Panc1 (cell line): ENCODE measurements at regions not wholly inside any gene's neighbourhood (a gene's known extent, or its start where the extent isn't known, plus 50 kb on each side); places are given as distances from the start of the nearest gene placed in this dataset.

Experiments
- ATAC-seq: fragments of 200-7000 bp; cut with Tn5 transposase; 2 replicates; pipeline ENCODE4 v1.9.1; 2020; ENCODE audit warnings: mild to moderate bottlenecking, moderate library complexity
- BruUV-seq: library from RNA; stranded (reverse); fragments of 400-500 nt; replicated peaks from 2 replicates; lab custom pipeline; 2021; lab: Mats Ljungman, UMichigan
- CTCF ChIA-PET: fragments of 300-600 bp; sonication (Branson Sonifier 250); formaldehyde crosslinking; loops from one replicate; lab custom pipeline; 2022; ENCODE audit warnings: antibody characterized with exemption; lab: Charles Lee
- POLR2A ChIA-PET: fragments of 300-600 bp; sonication (Branson Sonifier 250); formaldehyde crosslinking; loops from one replicate; lab custom pipeline; 2022; ENCODE audit warnings: antibody characterized with exemption; lab: Charles Lee
- DNase-seq: peaks from one replicate; pipeline ENCODE4 v3.0.0-alpha.2; 2010; ENCODE audit warnings: low read depth, low spot score
- H3K27ac ChIP-seq: 2 replicates; pipeline ENCODE4 v1.5.1; 2011; ENCODE audit warnings: mild to moderate bottlenecking, low read length, inconsistent platforms
- H3K27me3 ChIP-seq: fragments of 200-500 bp; sonication (Bioruptor generic); 2 replicates; pipeline ENCODE4 v1.6.0; 2014; ENCODE audit warnings: low read length, inconsistent platforms; ENCODE audit not compliant: control insufficient read depth, insufficient read depth
- H3K36me3 ChIP-seq: fragments of 200-500 bp; sonication (Bioruptor generic); 2 replicates; pipeline ENCODE4 v1.5.1; 2014; ENCODE audit warnings: inconsistent platforms, mild to moderate bottlenecking, low read length, moderate library complexity; ENCODE audit not compliant: control insufficient read depth, insufficient read depth
- H3K4me1 ChIP-seq: 2 replicates; pipeline ENCODE4 v1.5.1; 2011; ENCODE audit warnings: inconsistent platforms, mild to moderate bottlenecking, low read length, moderate library complexity; ENCODE audit not compliant: control insufficient read depth, insufficient read depth
- H3K4me3 ChIP-seq, 2 experiments: 2 replicates each; pipeline ENCODE4 v1.5.1; 2011 to 2012; ENCODE audit warnings: low read depth in 2 of 2, low read length in 2 of 2, mild to moderate bottlenecking in 2 of 2, inconsistent platforms in 1 of 2, moderate library complexity in 1 of 2
- H3K9me3 ChIP-seq: fragments of 200-500 bp; sonication (Bioruptor generic); 2 replicates; pipeline ENCODE4 v1.5.1; 2014; ENCODE audit warnings: low read depth, mild to moderate bottlenecking, inconsistent platforms, low read length, moderate library complexity; ENCODE audit not compliant: control insufficient read depth, insufficient read depth
- POLR2AphosphoS5 ChIP-seq: IDR thresholded peaks from 2 replicates; pipeline ENCODE4 v1.6.1; 2012; ENCODE audit warnings: mild to moderate bottlenecking, low read depth, low read length, moderate library complexity
- SIN3A ChIP-seq: IDR thresholded peaks from 2 replicates; pipeline ENCODE4 v1.6.1; 2012; ENCODE audit warnings: low read depth, mild to moderate bottlenecking, low read length, moderate library complexity, borderline replicate concordance; ENCODE audit not compliant: insufficient read depth
- TCF7L2 ChIP-seq: IDR thresholded peaks from 2 replicates; pipeline ENCODE4 v1.6.1; 2011; ENCODE audit warnings: mild to moderate bottlenecking, low read depth, low read length, inconsistent platforms
- in situ Hi-C: cut with HindIII; loops from 2 replicates; pipeline ENCODE4 v1.10.0; 2016; ENCODE audit warnings: low sequenced_read_pairs, low pct_unique_long_range_greater_than_20kb
- intact Hi-C: fragments of 100-400 bp; cut with micrococcal nuclease; formaldehyde crosslinking; loops from one replicate; pipeline ENCODE4 v1.10.0; 2022; ENCODE audit not compliant: unreplicated experiment
- TF ChIP-seq, protein P1 (sequence below): fragments of 450-650 bp; IDR thresholded peaks from 2 replicates; pipeline ENCODE4 v1.5.1; 2017; ENCODE audit warnings: mild to moderate bottlenecking
- TF ChIP-seq, protein P2 (sequence below), 2 experiments: IDR thresholded peaks; 2 replicates each; pipeline ENCODE4 v1.6.1; 2011 to 2012; ENCODE audit warnings: low read depth in 2 of 2, control low read depth in 1 of 2, low read length in 1 of 2, mild to moderate bottlenecking in 1 of 2, moderate library complexity in 1 of 2; ENCODE audit not compliant: insufficient read depth in 1 of 2

DNA sequence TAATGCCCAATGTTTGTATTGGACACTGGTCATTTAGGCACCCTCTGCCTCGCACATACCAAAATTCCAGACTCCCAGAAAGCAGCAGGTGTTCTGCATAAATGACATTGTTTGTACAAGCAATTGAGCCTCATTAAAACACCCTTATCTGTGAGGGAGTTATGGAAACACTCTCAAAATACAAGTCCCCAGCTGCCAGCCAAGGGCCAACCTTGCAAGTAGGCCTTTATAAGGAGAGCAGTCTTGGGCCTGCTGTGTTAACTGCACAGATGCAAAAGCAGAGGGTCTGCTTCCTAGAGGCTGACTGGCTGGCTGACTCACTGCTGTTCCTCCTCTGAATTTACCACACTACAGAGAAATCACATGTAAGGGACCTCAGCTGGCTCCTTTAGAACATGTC, 150.4 kb upstream of the HMGN3 start:
- TF ChIP-seq, protein P1, sequence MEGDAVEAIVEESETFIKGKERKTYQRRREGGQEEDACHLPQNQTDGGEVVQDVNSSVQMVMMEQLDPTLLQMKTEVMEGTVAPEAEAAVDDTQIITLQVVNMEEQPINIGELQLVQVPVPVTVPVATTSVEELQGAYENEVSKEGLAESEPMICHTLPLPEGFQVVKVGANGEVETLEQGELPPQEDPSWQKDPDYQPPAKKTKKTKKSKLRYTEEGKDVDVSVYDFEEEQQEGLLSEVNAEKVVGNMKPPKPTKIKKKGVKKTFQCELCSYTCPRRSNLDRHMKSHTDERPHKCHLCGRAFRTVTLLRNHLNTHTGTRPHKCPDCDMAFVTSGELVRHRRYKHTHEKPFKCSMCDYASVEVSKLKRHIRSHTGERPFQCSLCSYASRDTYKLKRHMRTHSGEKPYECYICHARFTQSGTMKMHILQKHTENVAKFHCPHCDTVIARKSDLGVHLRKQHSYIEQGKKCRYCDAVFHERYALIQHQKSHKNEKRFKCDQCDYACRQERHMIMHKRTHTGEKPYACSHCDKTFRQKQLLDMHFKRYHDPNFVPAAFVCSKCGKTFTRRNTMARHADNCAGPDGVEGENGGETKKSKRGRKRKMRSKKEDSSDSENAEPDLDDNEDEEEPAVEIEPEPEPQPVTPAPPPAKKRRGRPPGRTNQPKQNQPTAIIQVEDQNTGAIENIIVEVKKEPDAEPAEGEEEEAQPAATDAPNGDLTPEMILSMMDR, result no peak
- TF ChIP-seq, protein P2, sequence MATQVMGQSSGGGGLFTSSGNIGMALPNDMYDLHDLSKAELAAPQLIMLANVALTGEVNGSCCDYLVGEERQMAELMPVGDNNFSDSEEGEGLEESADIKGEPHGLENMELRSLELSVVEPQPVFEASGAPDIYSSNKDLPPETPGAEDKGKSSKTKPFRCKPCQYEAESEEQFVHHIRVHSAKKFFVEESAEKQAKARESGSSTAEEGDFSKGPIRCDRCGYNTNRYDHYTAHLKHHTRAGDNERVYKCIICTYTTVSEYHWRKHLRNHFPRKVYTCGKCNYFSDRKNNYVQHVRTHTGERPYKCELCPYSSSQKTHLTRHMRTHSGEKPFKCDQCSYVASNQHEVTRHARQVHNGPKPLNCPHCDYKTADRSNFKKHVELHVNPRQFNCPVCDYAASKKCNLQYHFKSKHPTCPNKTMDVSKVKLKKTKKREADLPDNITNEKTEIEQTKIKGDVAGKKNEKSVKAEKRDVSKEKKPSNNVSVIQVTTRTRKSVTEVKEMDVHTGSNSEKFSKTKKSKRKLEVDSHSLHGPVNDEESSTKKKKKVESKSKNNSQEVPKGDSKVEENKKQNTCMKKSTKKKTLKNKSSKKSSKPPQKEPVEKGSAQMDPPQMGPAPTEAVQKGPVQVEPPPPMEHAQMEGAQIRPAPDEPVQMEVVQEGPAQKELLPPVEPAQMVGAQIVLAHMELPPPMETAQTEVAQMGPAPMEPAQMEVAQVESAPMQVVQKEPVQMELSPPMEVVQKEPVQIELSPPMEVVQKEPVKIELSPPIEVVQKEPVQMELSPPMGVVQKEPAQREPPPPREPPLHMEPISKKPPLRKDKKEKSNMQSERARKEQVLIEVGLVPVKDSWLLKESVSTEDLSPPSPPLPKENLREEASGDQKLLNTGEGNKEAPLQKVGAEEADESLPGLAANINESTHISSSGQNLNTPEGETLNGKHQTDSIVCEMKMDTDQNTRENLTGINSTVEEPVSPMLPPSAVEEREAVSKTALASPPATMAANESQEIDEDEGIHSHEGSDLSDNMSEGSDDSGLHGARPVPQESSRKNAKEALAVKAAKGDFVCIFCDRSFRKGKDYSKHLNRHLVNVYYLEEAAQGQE (IDR thresholded peaks at IDR 0.05; ENCODE audit: insufficient read depth in 1 of 2, low read depth in 2 of 2, low read length in 1 of 2), result no peak
- no peak for TF ChIP-seq POLR2AphosphoS5
- no peak for TF ChIP-seq SIN3A
- TF ChIP-seq TCF7L2, result no peak
- Histone ChIP-seq H3K27ac (no peak overlapping the region), H3K36me3 (no peaks in the 10 kb centered on the region), H3K27me3 (no peaks in the 10 kb centered on the region), H3K4me1 (no peaks in the 10 kb centered on the region), H3K4me3 (no peak overlapping the region), H3K9me3 (no peaks in the 10 kb centered on the region)
- intact Hi-C loops (no loop called here), in situ Hi-C loops (no loop called here)
- no TSS peak for BruUV-seq
- CTCF ChIA-PET, result no interaction called here
- ATAC-seq (no peak), DNase-seq (no peak)
- POLR2A ChIA-PET, result no interaction called here

DNA sequence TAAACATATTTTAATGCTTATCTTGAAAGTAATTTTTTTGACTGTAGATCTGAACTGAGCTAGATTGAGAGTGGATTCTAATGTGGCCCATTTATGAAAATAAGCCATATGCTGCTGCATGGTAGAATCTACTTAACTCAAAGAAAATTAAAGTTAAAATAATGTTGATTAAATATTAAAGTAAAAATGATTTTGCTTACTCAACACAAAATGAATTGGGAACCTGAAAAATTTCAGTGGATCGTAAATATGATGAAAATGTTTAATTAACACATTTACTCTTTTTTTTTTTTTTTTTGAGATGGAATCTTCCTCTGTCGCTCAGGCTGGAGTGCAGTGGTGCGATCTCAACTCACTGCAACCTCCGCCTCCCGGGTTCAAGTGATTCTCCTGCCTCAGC, 144.5 kb upstream of the HMGN3 start:
- H3K4me1 ChIP-seq, result no peaks in the 10 kb centered on the region
- intact Hi-C loops (no loop called here), in situ Hi-C loops (no loop called here)
- H3K36me3 ChIP-seq, result no peaks in the 10 kb centered on the region
- ATAC-seq, result no peak
- H3K9me3 ChIP-seq, result no peaks in the 10 kb centered on the region
- ChIA-PET POLR2A (no interaction called here), CTCF (no interaction called here)
- no peak for DNase-seq
- H3K27ac ChIP-seq, result no peak overlapping the region
- H3K27me3 ChIP-seq, result no peaks in the 10 kb centered on the region
- no TSS peak for BruUV-seq
- no peak overlapping the region for H3K4me3 ChIP-seq
- TF ChIP-seq POLR2AphosphoS5 (no peak), TCF7L2 (no peak), SIN3A (no peak)
- TF ChIP-seq, protein P1, result no peak
- TF ChIP-seq, protein P2 (IDR thresholded peaks at IDR 0.05; ENCODE audit: insufficient read depth in 1 of 2, low read depth in 2 of 2, low read length in 1 of 2), result no peak
